GM18505 (cell line): ENCODE measurements at regions not wholly inside any gene's neighbourhood (a gene's known extent, or its start where the extent isn't known, plus 50 kb on each side); places are given as distances from the start of the nearest gene placed in this dataset.

Source experiments
- ATAC-seq: cut with Tn5 transposase; IDR thresholded peaks from one replicate; pipeline ENCODE4 v1.9.1; 2021; ENCODE audit not compliant: unreplicated experiment
- POLR2A ChIP-seq: IDR thresholded peaks from 4 replicates; pipeline ENCODE4 v1.6.1; 2011; ENCODE audit warnings: borderline replicate concordance; ENCODE audit not compliant: insufficient read depth, insufficient read length; ENCODE audit errors: extremely low read depth

DNA sequence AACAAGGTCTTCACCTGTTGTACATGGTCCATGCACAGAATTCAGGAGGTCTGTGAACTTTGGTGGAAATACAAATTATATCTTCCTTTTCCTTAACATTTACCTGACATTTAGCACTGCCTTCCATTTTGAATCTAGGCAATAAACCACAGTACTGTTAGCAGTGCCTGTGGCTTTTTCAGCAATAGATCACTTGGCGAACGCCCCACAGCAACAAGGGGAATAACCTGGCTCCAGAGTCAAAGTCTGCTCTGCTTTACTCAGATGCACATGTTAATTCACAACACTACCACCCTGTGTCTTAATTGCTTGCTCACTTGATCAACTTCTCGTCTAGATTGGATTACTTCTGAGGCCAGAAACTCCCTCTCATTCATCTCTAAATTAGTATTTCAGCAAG is 414.6 kb upstream of the PROK2 start:
- no peak for ATAC-seq
- TF ChIP-seq POLR2A: no peak

DNA sequence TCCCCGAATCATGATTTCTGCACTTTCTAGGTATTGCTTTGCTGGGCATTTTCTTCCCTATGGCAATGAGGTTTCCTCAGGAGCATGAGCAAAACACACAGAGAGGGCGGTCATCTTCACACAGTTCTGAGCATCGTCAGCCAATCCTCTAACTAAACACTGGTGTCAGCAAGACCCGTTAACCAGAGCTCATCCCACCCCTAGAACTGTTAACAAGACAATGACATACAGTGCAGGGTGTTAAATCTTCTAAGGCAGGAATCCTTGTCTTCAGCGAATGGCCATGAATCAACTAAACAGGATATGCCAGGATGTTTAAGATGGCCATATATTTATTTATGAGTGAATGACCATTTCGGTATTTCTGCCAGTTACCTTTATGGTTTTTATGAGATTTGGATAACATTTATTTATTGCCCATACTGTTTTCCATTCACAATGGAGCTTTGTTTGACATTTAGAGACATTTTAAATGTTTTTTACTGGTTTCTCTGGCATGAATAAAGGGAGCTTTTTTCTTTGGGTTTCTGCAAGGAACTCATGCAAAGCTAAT is 411.5 kb upstream of the PROK2 start:
- ATAC-seq: no peak
- no peak for TF ChIP-seq POLR2A

GRCh38 chr3:72195895-72196294 is 410.9 kb upstream of the PROK2 start:
- ATAC-seq: no peak
- TF ChIP-seq POLR2A: no peak

GRCh38 chr3:72194458-72194857 is 409.5 kb upstream of the PROK2 start:
- no peak for TF ChIP-seq POLR2A
- no peak for ATAC-seq

- ATAC-seq: no peak
- TF ChIP-seq POLR2A: no peak
Measured at GRCh38 chr3:72193771-72194430, 409.0 kb upstream of the PROK2 start.

- ATAC-seq: no peak
- TF ChIP-seq POLR2A: no peak
Measured at GRCh38 chr3:72192572-72192971, 407.6 kb upstream of the PROK2 start.

- no peak for ATAC-seq
- TF ChIP-seq POLR2A: no peak
Measured at GRCh38 chr3:72191209-72191960, 406.4 kb upstream of the PROK2 start.

- ATAC-seq: no peak
- TF ChIP-seq POLR2A: no peak
Measured at GRCh38 chr3:72190050-72190449, 405.1 kb upstream of the PROK2 start.

GRCh38 chr3:72189339-72189738 is 404.4 kb upstream of the PROK2 start:
- TF ChIP-seq POLR2A: no peak
- no peak for ATAC-seq

DNA sequence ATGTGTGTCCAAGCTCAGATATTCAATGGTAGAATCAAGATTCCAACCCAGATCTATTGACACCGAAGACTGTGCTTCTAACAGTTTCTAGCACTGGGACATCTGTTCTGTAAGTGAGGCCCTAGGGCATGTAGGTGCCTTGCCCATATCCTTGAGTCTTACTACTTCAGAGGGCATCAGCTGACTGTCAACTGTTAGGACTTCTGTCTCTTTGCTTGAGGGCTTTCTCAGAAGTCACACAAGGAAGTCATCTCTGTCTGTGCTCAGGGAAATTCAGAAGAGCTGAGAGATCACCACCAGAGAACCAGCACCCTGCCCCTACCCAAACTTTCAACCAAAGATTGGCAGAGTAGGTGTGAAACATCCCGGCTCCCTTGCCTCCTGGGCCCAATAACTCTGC is 403.6 kb upstream of the PROK2 start:
- no peak for ATAC-seq
- TF ChIP-seq POLR2A: no peak

DNA sequence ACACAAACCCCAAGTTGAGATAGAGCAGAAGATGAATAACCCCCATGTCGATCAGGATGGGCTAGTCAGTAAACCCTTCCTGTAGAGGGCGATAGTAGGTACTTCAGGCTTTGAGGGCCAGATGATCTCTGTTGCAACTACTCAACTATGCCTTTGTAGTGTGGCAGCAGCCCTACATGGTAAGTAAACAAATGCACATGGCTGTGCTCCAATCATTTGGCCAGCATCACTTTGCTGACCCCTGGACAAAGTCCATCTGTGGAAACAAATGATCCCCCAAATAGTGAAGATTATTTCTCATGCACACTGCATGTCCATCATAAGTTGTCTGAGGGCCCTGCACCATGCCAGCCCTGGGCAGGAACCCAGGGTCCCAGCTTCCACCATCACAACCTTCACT is 402.2 kb upstream of the PROK2 start:
- no peak for ATAC-seq
- no peak for TF ChIP-seq POLR2A

GRCh38 chr3:72186400-72186855 is 401.5 kb upstream of the PROK2 start:
- no peak for ATAC-seq

DNA sequence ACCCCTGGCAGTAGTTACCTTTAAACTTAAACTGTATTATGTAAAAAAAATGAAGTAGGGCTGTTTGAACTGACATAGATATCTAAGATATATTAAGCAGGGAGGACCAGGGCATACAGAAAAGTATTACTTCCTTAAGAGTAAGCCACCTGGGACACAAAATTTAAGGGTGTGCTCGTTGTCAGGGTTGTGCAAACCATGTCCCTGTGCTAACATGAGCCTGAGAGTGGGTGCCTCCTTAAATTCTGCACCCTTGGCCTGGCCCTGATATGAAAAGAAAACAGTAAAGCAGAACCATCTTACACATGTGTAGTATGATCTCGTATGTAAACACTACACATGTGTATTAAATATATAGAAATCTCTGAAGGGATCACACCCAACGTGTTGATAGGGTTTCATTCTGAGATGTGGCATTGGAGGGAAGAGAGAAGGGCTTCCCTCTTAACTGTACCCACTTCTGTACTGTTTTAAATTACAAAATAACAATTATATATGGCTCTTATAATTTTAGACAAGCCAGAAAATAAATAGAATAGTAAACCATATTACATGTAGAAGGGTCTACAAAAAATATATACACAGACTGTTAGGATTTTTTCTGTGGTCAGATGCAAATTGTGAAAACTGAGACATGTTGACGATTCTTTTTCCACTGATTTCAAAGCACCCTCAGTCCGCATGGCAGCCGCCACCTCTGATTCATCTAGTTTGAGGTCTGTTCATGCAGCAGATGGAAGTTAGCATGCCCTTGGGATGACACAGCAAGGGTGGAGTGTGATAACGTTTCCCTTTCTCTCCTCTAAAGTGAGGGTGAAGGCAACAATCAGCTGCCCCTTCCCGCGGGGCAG is 400.8 kb upstream of the PROK2 start:
- no peak for ATAC-seq
- TF ChIP-seq POLR2A: no peak

More at GRCh38 chr3:72186400-72186855, 401.5 kb upstream of the PROK2 start:
- no peak for TF ChIP-seq POLR2A
